Activated CD8-positive, alpha-beta memory T cell treated with anti-CD3 and anti-CD28 coated beads, Interleukin-2, amount 10 ng/mL, durations not matched to agents 7 days and 5 days (primary cell): ENCODE measurements at regions not wholly inside any gene's neighbourhood (a gene's known extent, or its start where the extent isn't known, plus 50 kb on each side); places are given as distances from the start of the nearest gene placed in this dataset.
"Not testable (repeated sequence)": the region's sequence is repeated elsewhere in the genome, so short reads cannot be mapped to it uniquely, and the experiment has no call there.

Experiments used
- ATAC-seq: fragments of 150-1000 bp; cut with Tn5 transposase; one replicate; pipeline ENCODE4 v1.10.0; 2021; ENCODE audit warnings: moderate library complexity
- CTCF ChIA-PET: fragments of 350-600 bp; sonication (Branson Sonifier 250); formaldehyde crosslinking; loops from one replicate; lab custom pipeline; 2021; ENCODE audit warnings: antibody characterized with exemption; lab: Charles Lee
- DNase-seq: peaks from one replicate; pipeline ENCODE4 v3.0.0-alpha.2; 2020
- H3K27ac Mint-ChIP-seq: one replicate; pipeline ENCODE4 v1.8.0; 2021; ENCODE audit warnings: mild to moderate bottlenecking, mixed read lengths
- H3K27me3 Mint-ChIP-seq: one replicate; pipeline ENCODE4 v1.8.0; 2021; ENCODE audit warnings: mixed read lengths
- H3K36me3 Mint-ChIP-seq: one replicate; pipeline ENCODE4 v1.8.0; 2021; ENCODE audit warnings: mild to moderate bottlenecking, mixed read lengths
- H3K4me1 Mint-ChIP-seq: one replicate; pipeline ENCODE4 v1.8.0; 2021; ENCODE audit warnings: mixed read lengths
- H3K4me3 Mint-ChIP-seq: one replicate; pipeline ENCODE4 v1.8.0; 2021; ENCODE audit warnings: mild to moderate bottlenecking, moderate library complexity, mixed read lengths
- H3K9me3 Mint-ChIP-seq: one replicate; pipeline ENCODE4 v1.8.0; 2022; ENCODE audit warnings: low read depth, mixed read lengths

GRCh38 chr2:222760301-222760897 is 88.9 kb downstream of the MOGAT1 start:
- Mint-ChIP-seq H3K27me3 (peaks cover 25% of the 10 kb centered on the region), H3K9me3 (no peaks in the 10 kb centered on the region), H3K4me1 (peaks cover 5% of the 10 kb centered on the region), H3K36me3 (no peaks in the 10 kb centered on the region), H3K4me3 (no peak overlapping the region), H3K27ac (no peak overlapping the region)
- DNase-seq (no peak), ATAC-seq (no peak)
- CTCF ChIA-PET, result interaction anchor here (0.9 kb wide), 1 partner anchor 179 kb away, joined by 3 read pairs; no protein-coding TSS in a partner anchor

DNA sequence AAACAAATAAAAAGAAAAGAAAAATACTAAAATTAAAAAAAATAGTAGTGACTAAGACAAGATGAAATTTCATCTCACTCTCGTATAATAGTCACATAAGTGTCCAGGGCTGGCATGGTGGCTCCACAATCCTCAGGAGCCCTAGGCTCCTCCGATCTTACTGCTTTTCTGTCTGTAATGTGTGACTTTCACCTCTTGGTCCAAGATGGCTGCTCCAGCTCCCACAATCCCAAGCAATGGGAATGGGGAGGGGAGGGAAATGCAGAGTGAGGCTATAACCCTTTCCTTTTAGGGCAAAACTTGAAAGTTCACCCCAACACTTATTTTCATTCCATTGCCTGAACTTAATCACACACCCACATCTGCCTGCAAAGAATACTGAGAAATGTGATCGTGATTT is 90.4 kb downstream of the MOGAT1 start:
- DNase-seq (no peak), ATAC-seq (no peak)
- H3K36me3 Mint-ChIP-seq, result no peaks in the 10 kb centered on the region
- no peak overlapping the region for H3K27ac Mint-ChIP-seq
- peaks cover 33% of the 10 kb centered on the region for H3K27me3 Mint-ChIP-seq
- CTCF ChIA-PET, result interaction anchor here (1.6 kb wide), 1 partner anchor 9 kb away, joined by 6 read pairs; no protein-coding TSS in a partner anchor
- H3K9me3 Mint-ChIP-seq, result no peaks in the 10 kb centered on the region
- H3K4me1 Mint-ChIP-seq, result no peaks in the 10 kb centered on the region
- H3K4me3 Mint-ChIP-seq, result no peak overlapping the region

- H3K4me3 Mint-ChIP-seq, result no peak overlapping the region
- no peak overlapping the region for H3K27ac Mint-ChIP-seq
- DNase-seq (no peak), ATAC-seq (no peak)
- CTCF ChIA-PET, result interaction anchor here (1.6 kb wide), 1 partner anchor 10 kb away, joined by 6 read pairs; no protein-coding TSS in a partner anchor
- no peaks in the 10 kb centered on the region for H3K4me1 Mint-ChIP-seq
- no peaks in the 10 kb centered on the region for H3K9me3 Mint-ChIP-seq
- peaks cover 32% of the 10 kb centered on the region for H3K27me3 Mint-ChIP-seq
- H3K36me3 Mint-ChIP-seq, result no peaks in the 10 kb centered on the region
Measured at GRCh38 chr2:222762342-222762741, 90.9 kb downstream of the MOGAT1 start.

DNA sequence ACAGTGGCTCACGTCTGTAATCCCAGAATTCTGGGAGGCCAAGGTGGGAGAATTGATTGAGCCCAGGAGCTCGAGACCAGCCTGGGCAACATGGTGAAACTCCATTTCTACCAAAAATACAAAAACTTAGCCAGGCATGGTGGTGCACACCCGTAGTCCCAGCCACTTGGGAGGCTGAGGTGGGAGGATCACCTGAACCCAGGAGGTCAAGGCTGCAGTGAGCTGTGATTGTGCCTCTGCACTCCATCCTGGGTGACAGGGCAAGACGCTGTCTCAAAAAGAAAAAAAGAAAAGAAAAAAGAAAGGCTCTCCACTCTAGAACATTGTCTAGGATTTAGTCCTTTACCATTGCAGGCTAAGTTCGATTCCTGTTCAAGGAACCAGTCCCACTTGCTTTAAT is 94.4 kb downstream of the MOGAT1 start:
- H3K27ac Mint-ChIP-seq, H3K9me3 Mint-ChIP-seq, CTCF ChIA-PET, H3K4me3 Mint-ChIP-seq, H3K36me3 Mint-ChIP-seq, H3K4me1 Mint-ChIP-seq, DNase-seq, ATAC-seq: not testable (repeated sequence)
- H3K27me3 Mint-ChIP-seq, result peaks cover 56% of the 10 kb centered on the region

DNA sequence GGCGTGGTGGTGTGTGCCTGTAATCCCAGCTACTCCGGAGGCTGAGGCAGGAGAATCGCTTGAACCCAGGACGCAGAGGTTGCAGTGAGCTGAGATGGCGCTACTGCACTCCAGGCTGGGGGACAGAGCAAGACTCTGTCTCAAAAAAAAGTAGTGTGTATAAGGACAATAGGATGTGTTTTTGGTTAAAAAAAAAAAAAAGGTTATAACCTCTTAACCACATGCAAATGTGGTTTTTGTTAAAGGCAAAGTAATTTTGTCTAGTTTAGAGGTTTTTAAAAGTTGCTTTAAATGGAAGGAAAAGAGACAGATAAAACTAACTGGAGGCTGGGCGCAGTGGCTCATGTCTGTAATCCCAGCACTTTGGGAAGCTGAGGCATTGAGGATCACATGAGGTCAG is 92.8 kb upstream of the ACSL3 start:
- not testable (repeated sequence) for H3K9me3 Mint-ChIP-seq, H3K36me3 Mint-ChIP-seq, H3K27ac Mint-ChIP-seq, DNase-seq, H3K4me1 Mint-ChIP-seq, H3K4me3 Mint-ChIP-seq
- peak; percentile 33 for ATAC-seq
- CTCF ChIA-PET, result interaction anchor here (1.1 kb wide), 1 partner anchor 16 kb away, joined by 3 read pairs; no protein-coding TSS in a partner anchor
- peaks cover 56% of the 10 kb centered on the region for H3K27me3 Mint-ChIP-seq

DNA sequence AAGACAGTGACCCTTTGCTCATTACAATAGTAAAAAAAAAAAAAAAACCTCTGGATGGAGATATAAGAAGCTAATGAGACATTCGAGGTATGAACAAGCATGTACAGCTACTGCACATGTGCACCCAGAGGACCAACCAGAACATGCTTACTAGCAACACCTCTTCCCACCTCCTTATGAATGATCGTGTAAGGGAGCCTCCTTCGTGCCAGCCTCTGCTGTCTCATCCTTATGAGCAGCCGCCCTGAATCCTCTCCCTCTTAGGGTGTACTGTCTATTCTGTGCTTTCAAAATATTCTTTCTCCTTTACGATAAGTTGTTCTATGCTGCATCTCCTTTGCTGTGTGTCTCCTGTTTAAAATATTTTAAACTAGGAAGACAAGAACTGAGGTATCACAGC is 91.4 kb upstream of the ACSL3 start:
- H3K27ac Mint-ChIP-seq, result no peak overlapping the region
- H3K27me3 Mint-ChIP-seq, result peaks cover 62% of the 10 kb centered on the region
- ATAC-seq (no peak), DNase-seq (no peak)
- CTCF ChIA-PET, result no interaction called here
- no peak overlapping the region for H3K4me3 Mint-ChIP-seq
- no peaks in the 10 kb centered on the region for H3K9me3 Mint-ChIP-seq
- H3K36me3 Mint-ChIP-seq, result no peaks in the 10 kb centered on the region
- H3K4me1 Mint-ChIP-seq, result peaks cover 6% of the 10 kb centered on the region

DNA sequence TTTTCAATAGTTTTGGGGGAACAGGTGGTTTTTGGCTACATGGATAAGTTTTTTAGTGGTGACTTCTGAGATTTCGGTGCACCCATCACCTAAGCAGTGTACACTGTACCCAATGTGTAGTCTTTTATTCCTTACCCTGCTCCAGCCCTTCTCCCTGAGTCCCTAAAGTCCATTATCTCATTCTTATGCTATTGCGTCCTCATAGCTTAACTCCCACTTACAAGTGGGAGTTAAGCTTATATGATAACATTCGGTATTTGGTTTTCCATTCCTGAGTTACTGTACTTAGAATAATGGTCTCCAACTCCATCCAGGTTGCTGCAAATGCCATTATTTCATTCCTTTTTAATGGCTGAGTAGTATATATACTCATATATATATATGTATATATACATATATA is 90.9 kb upstream of the ACSL3 start:
- Mint-ChIP-seq H3K27me3 (peaks cover 61% of the 10 kb centered on the region), H3K4me3 (no peak overlapping the region), H3K4me1 (peaks cover 6% of the 10 kb centered on the region), H3K36me3 (no peaks in the 10 kb centered on the region), H3K27ac (no peak overlapping the region), H3K9me3 (no peaks in the 10 kb centered on the region)
- DNase-seq, result no peak
- no peak for ATAC-seq
- CTCF ChIA-PET, result no interaction called here

DNA sequence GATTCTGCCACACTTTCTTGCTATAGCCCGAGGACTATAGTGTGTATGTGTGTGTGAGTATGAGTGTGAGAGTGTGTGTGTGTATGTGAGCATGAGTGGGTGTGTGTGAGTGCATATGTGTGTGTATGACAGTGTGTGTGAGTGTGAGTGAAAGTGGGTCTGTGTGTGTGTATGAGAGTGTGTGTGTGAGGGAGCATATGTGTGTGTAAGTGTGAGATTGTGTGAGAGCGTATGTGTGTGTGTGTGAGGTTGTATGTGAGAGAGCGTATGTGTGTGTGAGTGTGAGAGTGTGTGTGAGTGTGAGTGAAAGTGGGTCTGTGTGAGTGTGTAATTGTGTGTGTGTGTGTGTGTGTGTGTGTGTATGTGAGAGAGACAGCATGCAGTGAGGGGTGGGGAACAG is 89.0 kb upstream of the ACSL3 start:
- H3K9me3 Mint-ChIP-seq, result no peaks in the 10 kb centered on the region
- H3K4me3 Mint-ChIP-seq, result no peak overlapping the region
- no peak overlapping the region for H3K27ac Mint-ChIP-seq
- peaks cover 50% of the 10 kb centered on the region for H3K27me3 Mint-ChIP-seq
- peaks cover 6% of the 10 kb centered on the region for H3K4me1 Mint-ChIP-seq
- no peak for ATAC-seq
- DNase-seq, result no peak
- CTCF ChIA-PET, result no interaction called here
- H3K36me3 Mint-ChIP-seq, result no peaks in the 10 kb centered on the region

- ATAC-seq (no peak), DNase-seq (no peak)
- Mint-ChIP-seq H3K36me3 (no peaks in the 10 kb centered on the region), H3K4me1 (no peaks in the 10 kb centered on the region), H3K27me3 (peaks cover 45% of the 10 kb centered on the region), H3K9me3 (no peaks in the 10 kb centered on the region), H3K27ac (no peak overlapping the region), H3K4me3 (no peak overlapping the region)
- CTCF ChIA-PET, result no interaction called here
Measured at GRCh38 chr2:222774941-222775340, 85.9 kb upstream of the ACSL3 start.

GRCh38 chr2:222776792-222777191 is 84.0 kb upstream of the ACSL3 start:
- Mint-ChIP-seq H3K9me3 (no peaks in the 10 kb centered on the region), H3K27ac (no peak overlapping the region), H3K4me1 (no peaks in the 10 kb centered on the region), H3K4me3 (no peak overlapping the region), H3K27me3 (peaks cover 43% of the 10 kb centered on the region), H3K36me3 (no peaks in the 10 kb centered on the region)
- ATAC-seq, result no peak
- CTCF ChIA-PET, result interaction anchor here (0.7 kb wide), 1 partner anchor 86 kb away, joined by 3 read pairs; no protein-coding TSS in a partner anchor
- DNase-seq, result no peak

DNA sequence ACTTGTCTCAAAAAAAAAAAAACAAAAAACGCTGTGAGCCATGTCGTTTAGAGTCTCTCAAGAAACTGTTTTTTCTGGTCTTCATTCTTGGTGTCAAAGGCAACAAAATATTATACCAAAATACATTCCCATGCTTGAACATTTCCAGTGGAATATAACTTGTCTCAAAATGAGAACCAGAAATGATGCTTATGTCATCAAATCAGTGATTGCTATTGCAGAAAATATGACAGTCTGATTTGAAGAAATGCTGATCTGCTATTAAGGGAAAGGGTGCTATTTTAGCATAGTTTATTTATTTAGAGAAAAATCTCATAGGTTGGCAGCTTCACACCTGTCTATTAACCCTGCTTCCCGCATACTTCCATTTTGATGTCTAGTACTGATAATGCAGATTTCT is 82.4 kb upstream of the ACSL3 start:
- Mint-ChIP-seq H3K4me1 (no peaks in the 10 kb centered on the region), H3K27me3 (peaks cover 51% of the 10 kb centered on the region)

DNA sequence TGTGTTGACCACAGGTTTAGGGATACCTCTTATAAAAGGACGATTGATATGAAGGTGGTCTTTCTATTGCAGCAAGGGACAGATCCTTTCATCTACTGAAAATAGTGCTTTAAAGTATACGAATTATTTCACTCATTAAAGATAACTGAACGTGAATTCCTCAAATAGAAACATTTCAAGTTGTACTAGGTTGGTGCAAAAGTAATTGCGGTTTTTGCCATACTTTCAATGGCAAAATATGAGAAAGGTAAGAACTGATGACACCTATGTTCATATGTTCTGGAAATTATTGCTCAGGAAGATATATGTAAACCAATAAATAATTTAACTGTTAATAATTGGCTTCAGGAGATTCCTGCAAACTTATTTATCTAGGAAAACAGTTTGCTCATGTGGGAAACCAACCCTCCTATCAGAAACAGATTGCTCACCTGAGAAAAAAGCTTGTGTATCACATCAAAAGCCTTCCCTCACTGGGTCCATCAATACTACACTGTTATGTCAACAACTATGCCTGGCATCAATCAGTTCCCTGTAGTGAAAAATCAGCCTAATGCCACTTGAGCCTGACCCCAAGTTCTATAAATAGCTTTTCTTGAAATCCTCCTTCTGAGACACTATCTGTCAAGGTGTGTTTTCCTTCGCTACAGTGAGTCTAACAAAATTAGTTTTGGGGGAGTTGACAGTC is 81.5 kb upstream of the ACSL3 start:
- Mint-ChIP-seq H3K4me3 (no peak overlapping the region), H3K36me3 (no peaks in the 10 kb centered on the region), H3K27ac (no peak overlapping the region), H3K4me1 (no peaks in the 10 kb centered on the region), H3K27me3 (peaks cover 46% of the 10 kb centered on the region), H3K9me3 (no peaks in the 10 kb centered on the region)
- ATAC-seq (no peak), DNase-seq (no peak)
- CTCF ChIA-PET, result no interaction called here

More for the DNA sequence above, 82.4 kb upstream of the ACSL3 start:
- no peaks in the 10 kb centered on the region for H3K9me3 Mint-ChIP-seq
- CTCF ChIA-PET, result no interaction called here
- no peak overlapping the region for H3K27ac Mint-ChIP-seq
- no peak for DNase-seq
- H3K4me3 Mint-ChIP-seq, result no peak overlapping the region
- no peak for ATAC-seq
- no peaks in the 10 kb centered on the region for H3K36me3 Mint-ChIP-seq

DNA sequence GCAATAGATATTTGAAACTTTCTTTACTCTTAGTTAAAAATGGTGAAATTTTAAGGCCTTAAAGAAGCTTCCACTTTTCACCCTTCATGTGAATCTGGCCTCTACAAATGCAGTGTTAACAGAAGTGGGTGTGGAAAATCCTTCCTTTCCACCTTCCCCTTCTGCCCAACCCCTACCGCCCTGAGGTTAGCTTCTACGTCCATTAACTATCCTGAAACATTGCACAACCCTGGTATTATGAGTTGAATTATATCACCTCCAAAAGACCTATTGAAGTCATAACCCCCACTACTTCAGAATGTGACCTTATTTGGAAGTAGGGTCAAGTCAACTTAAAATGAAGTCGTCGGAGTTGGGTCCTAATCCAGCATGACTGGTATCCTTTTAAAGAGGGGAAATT is 80.8 kb upstream of the ACSL3 start:
- no peaks in the 10 kb centered on the region for H3K4me1 Mint-ChIP-seq
- no peaks in the 10 kb centered on the region for H3K9me3 Mint-ChIP-seq
- no peak overlapping the region for H3K4me3 Mint-ChIP-seq
- DNase-seq (no peak), ATAC-seq (no peak)
- CTCF ChIA-PET, result no interaction called here
- H3K27ac Mint-ChIP-seq, result no peak overlapping the region
- H3K27me3 Mint-ChIP-seq, result peaks cover 48% of the 10 kb centered on the region
- H3K36me3 Mint-ChIP-seq, result no peaks in the 10 kb centered on the region

GRCh38 chr2:222782201-222782730 is 78.6 kb upstream of the ACSL3 start:
- H3K27me3 Mint-ChIP-seq, result peaks cover 46% of the 10 kb centered on the region
- no peaks in the 10 kb centered on the region for H3K4me1 Mint-ChIP-seq
- H3K36me3 Mint-ChIP-seq, result peaks cover 1% of the 10 kb centered on the region
- H3K27ac Mint-ChIP-seq, result no peak overlapping the region
- CTCF ChIA-PET, result no interaction called here
- H3K9me3 Mint-ChIP-seq, result no peaks in the 10 kb centered on the region
- DNase-seq, result no peak
- no peak overlapping the region for H3K4me3 Mint-ChIP-seq
- no peak for ATAC-seq
